Upper lobe of right lung (tissue), 1 donor: ENCODE measurements at regions not wholly inside any gene's neighbourhood (a gene's known extent, or its start where the extent isn't known, plus 50 kb on each side); places are given as distances from the start of the nearest gene placed in this dataset.
A peak's percentile ranks its signal among the peaks of the same experiment; 100 is the strongest.

Experiments
- ATAC-seq: fragments of 200-7000 bp; cut with Tn5 transposase; one replicate; pipeline ENCODE4 v1.9.1; 2020; ENCODE audit warnings: mild to moderate bottlenecking, moderate library complexity
- DNase-seq: peaks from one replicate; pipeline ENCODE4 v3.0.0-alpha.2; 2020
- H3K27ac ChIP-seq: fragments of 200-600 bp; one replicate; pipeline ENCODE4 v1.8.0; 2022
- H3K27me3 ChIP-seq: fragments of 200-600 bp; one replicate; pipeline ENCODE4 v1.8.0; 2022; ENCODE audit warnings: mild to moderate bottlenecking
- H3K36me3 ChIP-seq: fragments of 200-600 bp; one replicate; pipeline ENCODE4 v1.8.0; 2022
- H3K4me1 ChIP-seq: fragments of 200-600 bp; one replicate; pipeline ENCODE4 v1.8.0; 2022
- H3K4me3 ChIP-seq: fragments of 200-600 bp; one replicate; pipeline ENCODE4 v1.8.0; 2022; ENCODE audit warnings: mild to moderate bottlenecking
- H3K9me3 ChIP-seq: fragments of 200-600 bp; one replicate; pipeline ENCODE4 v1.8.0; 2022
- CTCF ChIP-seq: fragments of 200-600 bp; IDR thresholded peaks from one replicate; pipeline ENCODE4 v1.8.0; 2022; ENCODE audit warnings: antibody characterized with exemption
- intact Hi-C: fragments of 100-400 bp; cut with DNase I; formaldehyde crosslinking; loops from one replicate; pipeline ENCODE4 v1.11.0; 2022
- donor health status: DM: no; HTN: yes; CAD: no; lungs with severe emphysema.

- DNase-seq = no peak
- no peak for TF ChIP-seq CTCF
- Histone ChIP-seq H3K4me3 (no peak overlapping the region), H3K4me1 (no peaks in the 10 kb centered on the region), H3K36me3 (no peaks in the 10 kb centered on the region), H3K9me3 (no peaks in the 10 kb centered on the region), H3K27ac (no peak overlapping the region), H3K27me3 (no peaks in the 10 kb centered on the region)
- intact Hi-C loops = no loop called here
- ATAC-seq = peak; percentile 44
Measured at GRCh38 chr3:3578718-3579117, 220.5 kb upstream of the LRRN1 start.

GRCh38 chr3:3577823-3578222 is 221.4 kb upstream of the LRRN1 start:
- ATAC-seq = no peak
- intact Hi-C loops = no loop called here
- DNase-seq = no peak
- Histone ChIP-seq H3K9me3 (no peaks in the 10 kb centered on the region), H3K4me3 (no peak overlapping the region), H3K27me3 (no peaks in the 10 kb centered on the region), H3K36me3 (no peaks in the 10 kb centered on the region), H3K27ac (no peak overlapping the region), H3K4me1 (no peaks in the 10 kb centered on the region)
- no peak for TF ChIP-seq CTCF

- intact Hi-C loops = no loop called here
Measured at GRCh38 chr3:3573341-3573740, 225.9 kb upstream of the LRRN1 start.

GRCh38 chr3:3560591-3561311 is 238.5 kb upstream of the LRRN1 start:
- Histone ChIP-seq H3K4me1 (peaks cover 6% of the 10 kb centered on the region), H3K36me3 (no peaks in the 10 kb centered on the region), H3K27me3 (no peaks in the 10 kb centered on the region), H3K4me3 (no peak overlapping the region), H3K9me3 (no peaks in the 10 kb centered on the region), H3K27ac (no peak overlapping the region)
- intact Hi-C loops = no loop called here
- ATAC-seq = no peak
- no peak for DNase-seq
- no peak for TF ChIP-seq CTCF

More at GRCh38 chr3:3573341-3573740, 225.9 kb upstream of the LRRN1 start:
- no peak overlapping the region for H3K27ac ChIP-seq
- ATAC-seq = no peak
- H3K4me1 ChIP-seq = no peaks in the 10 kb centered on the region
- no peak for TF ChIP-seq CTCF
- no peak overlapping the region for H3K4me3 ChIP-seq
- no peak for DNase-seq
- H3K9me3 ChIP-seq = no peaks in the 10 kb centered on the region
- no peaks in the 10 kb centered on the region for H3K36me3 ChIP-seq
- no peaks in the 10 kb centered on the region for H3K27me3 ChIP-seq

- ATAC-seq = no peak
- intact Hi-C loops = no loop called here
- H3K4me3 ChIP-seq = no peak overlapping the region
- DNase-seq = no peak
- peaks cover 6% of the 10 kb centered on the region for H3K4me1 ChIP-seq
- TF ChIP-seq CTCF = no peak
- H3K36me3 ChIP-seq = no peaks in the 10 kb centered on the region
- no peak overlapping the region for H3K27ac ChIP-seq
- no peaks in the 10 kb centered on the region for H3K9me3 ChIP-seq
- no peaks in the 10 kb centered on the region for H3K27me3 ChIP-seq
Measured at GRCh38 chr3:3559786-3560185, 239.4 kb upstream of the LRRN1 start.

GRCh38 chr3:3556078-3556477 is 243.2 kb upstream of the LRRN1 start:
- H3K27ac ChIP-seq = no peak overlapping the region
- H3K36me3 ChIP-seq = no peaks in the 10 kb centered on the region
- ATAC-seq = no peak
- H3K4me1 ChIP-seq = peaks cover 5% of the 10 kb centered on the region
- no peak overlapping the region for H3K4me3 ChIP-seq
- no peaks in the 10 kb centered on the region for H3K27me3 ChIP-seq
- H3K9me3 ChIP-seq = no peaks in the 10 kb centered on the region
- intact Hi-C loops = no loop called here
- DNase-seq = no peak
- no peak for TF ChIP-seq CTCF
